ENCODE measurements at regions not wholly inside any gene's neighbourhood (a gene's known extent, or its start where the extent isn't known, plus 50 kb on each side); places are given as distances from the start of the nearest gene placed in this dataset.

DNA sequence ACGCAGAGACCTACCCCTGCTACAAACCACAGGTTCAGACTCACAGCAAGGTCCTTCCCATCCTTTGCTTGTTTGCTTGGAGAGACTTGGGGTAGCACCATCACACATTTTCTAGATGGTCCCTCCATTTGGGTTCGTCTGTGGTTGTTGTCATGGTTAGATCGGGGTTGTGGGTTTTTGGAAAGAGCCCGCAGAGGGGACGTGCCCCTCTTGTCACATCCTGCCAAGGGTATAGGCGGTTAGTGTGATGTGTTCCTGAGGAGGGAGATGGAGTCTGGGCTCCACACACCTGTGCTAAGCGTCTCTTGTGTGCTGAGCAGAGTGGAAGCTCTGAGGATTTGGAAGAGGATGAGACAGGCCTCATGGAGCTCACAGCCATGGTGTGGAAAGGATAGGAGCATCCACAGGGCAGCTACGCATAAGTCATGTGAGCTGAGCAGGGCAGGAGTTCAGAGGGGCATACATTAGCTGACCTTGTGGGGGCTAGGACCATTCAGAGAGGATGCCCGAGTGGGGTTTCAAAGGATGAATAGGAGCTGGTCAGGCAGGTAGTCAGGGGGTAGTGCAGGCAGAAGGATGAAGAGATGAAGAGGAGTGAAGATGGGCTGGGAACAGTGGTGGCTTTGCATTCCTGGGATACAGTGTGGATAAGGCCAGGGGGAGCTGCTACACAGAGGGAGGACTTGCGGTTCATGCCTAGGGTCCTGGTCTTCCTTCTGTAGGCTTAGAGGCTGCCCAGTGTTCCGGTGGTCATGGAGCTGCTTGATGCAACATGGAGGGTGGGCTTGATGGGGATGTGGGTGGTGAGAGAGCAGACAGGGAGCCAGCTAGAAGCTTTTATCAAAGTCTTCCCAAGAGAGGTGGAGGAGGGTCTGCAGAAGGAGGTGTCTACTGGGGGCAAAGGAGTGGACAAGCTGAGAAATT is 62.9 kb downstream of the ACKR3 start:
- H3K36me3 Mint-ChIP-seq, result no peaks in the 10 kb centered on the region
- no peaks in the 10 kb centered on the region for H3K4me1 Mint-ChIP-seq (ENCODE audit: low read depth)
- no peak overlapping the region for H3K27ac Mint-ChIP-seq
- no peak overlapping the region for H3K4me3 Mint-ChIP-seq
- no peaks in the 10 kb centered on the region for H3K9me3 Mint-ChIP-seq (ENCODE audit: low read depth)
- H3K27me3 Mint-ChIP-seq, result no peaks in the 10 kb centered on the region

DNA sequence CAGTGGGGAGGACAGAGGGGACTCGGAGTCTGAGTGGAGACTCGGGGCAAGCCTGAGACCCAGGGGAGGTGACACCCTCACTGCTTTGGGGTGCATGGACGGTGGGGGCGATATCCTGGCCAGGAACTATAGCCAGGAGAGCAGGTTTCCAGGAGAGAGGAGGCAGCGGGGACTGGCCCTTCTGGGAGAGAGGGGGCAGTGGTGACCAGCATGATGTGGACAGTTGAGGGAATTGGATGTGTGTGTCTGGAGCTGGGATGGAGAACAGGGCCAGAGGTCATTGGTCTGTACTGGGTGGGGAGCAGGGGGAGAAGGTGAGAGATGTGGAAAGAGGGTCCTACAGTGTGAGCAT is 63.6 kb downstream of the ACKR3 start:
- H3K36me3 Mint-ChIP-seq, result no peaks in the 10 kb centered on the region
- no peaks in the 10 kb centered on the region for H3K9me3 Mint-ChIP-seq (ENCODE audit: low read depth)
- no peaks in the 10 kb centered on the region for H3K4me1 Mint-ChIP-seq (ENCODE audit: low read depth)
- H3K4me3 Mint-ChIP-seq, result no peak overlapping the region
- H3K27me3 Mint-ChIP-seq, result no peaks in the 10 kb centered on the region
- H3K27ac Mint-ChIP-seq, result no peak overlapping the region

- Mint-ChIP-seq H3K9me3 (ENCODE audit: low read depth) (no peaks in the 10 kb centered on the region), H3K36me3 (no peaks in the 10 kb centered on the region), H3K4me1 (ENCODE audit: low read depth) (no peaks in the 10 kb centered on the region), H3K27ac (no peak overlapping the region), H3K27me3 (no peaks in the 10 kb centered on the region), H3K4me3 (no peak overlapping the region)
Measured at GRCh38 chr2:236633775-236634560, 64.3 kb downstream of the ACKR3 start.

DNA sequence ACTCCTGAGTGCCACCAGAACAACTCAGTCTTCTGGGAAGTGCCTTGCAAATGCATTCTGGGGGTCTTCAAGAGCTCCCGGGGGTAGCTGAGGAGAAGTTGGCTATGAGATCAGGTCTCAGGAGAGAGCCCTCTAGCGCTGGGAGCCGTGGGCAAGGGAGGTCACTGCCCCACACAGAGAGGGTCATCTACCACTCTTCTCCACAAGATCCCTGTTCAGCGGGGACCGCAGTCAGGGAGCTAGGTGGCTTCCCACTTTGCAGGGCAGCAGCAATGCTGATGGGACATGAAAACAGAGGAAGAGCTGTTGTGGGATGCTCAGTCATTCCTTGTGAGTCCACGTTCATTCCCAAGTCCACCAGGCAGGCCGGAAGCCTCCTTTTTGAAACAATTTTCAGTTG is 66.6 kb downstream of the ACKR3 start:
- H3K4me1 Mint-ChIP-seq (ENCODE audit: low read depth), result no peaks in the 10 kb centered on the region
- H3K36me3 Mint-ChIP-seq, result no peaks in the 10 kb centered on the region
- no peak overlapping the region for H3K27ac Mint-ChIP-seq
- no peaks in the 10 kb centered on the region for H3K9me3 Mint-ChIP-seq (ENCODE audit: low read depth)
- H3K4me3 Mint-ChIP-seq, result no peak overlapping the region
- H3K27me3 Mint-ChIP-seq, result no peaks in the 10 kb centered on the region

DNA sequence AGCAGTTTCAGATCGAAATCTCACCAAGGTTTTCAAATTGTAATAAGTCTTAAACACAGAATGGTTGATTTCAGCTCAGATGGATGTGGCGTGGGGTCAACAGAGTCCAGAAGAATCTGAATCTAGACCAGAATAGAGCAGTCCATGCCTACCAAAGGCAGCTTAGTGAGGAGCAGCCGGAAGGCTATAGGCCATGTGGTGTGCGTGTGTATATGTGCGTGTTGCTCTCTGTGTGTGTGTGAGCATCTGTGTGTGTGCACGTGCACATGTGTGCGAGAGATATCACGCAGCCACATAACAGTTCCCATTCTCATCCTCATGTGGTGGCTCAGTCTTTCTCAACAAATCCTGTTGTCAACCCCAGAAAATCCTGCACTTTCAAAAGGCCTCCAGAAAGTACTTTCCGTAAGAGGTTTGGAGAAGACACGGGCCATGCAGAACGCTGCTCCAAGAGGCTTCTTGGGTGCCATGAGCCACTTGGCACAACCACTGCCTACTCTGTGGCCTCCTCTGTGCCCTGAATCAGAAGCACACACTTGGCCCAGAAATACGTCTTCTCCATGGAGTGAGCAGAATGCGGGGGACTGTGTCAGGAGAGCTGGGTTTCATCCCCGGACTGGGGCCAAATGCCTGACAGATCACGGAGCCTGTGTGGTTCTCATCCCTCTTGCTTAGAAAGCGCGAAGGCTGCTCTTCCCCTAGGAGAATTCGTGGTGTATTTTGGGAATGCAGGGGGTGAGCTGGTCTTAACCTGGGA is 67.3 kb downstream of the ACKR3 start:
- H3K27me3 Mint-ChIP-seq, result peaks cover 4% of the 10 kb centered on the region
- H3K36me3 Mint-ChIP-seq, result peaks cover 3% of the 10 kb centered on the region
- no peak overlapping the region for H3K4me3 Mint-ChIP-seq
- H3K27ac Mint-ChIP-seq, result no peak overlapping the region
- no peaks in the 10 kb centered on the region for H3K4me1 Mint-ChIP-seq (ENCODE audit: low read depth)
- no peaks in the 10 kb centered on the region for H3K9me3 Mint-ChIP-seq (ENCODE audit: low read depth)

DNA sequence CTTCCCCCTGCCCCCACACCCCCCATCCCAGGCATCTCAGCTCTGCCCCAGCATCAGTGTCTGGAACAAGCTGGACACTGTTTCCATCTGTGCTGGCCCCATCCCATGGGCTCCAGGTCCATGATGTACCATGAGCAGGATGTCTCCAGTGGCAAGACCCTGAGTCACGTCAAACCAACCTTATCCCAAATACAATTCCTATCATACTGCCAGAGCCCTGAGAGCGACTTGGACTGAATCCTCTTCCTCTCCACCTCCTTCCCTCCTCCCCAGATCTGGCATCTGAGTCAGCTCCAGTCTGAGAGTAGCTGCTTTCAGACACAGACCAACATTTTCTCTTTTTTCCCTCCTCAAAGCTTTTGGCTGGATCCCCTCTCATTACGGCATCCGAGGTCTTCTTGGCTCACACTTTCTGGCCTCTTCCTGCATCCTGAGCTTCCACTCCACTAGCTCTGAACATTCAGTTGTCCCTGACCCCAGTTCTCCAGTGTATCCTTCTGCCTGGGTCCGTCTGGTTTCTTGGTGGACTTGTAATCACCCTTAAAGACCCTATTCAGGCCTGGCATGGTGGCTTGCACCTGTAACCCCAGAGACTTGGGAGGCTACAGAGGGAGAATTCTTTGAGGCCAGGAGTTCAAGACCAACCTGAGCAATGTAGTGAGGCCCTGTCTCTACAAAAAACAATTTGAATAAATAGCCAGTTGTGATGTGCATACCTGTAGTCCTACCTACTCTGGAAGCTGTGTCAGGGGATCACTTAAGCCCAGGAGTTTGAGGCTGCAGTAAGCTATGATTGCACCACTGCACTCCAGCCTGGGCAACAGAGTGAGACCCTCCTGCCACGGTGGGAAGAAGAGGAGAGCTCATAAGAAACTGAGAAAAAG is 68.3 kb downstream of the ACKR3 start:
- peaks cover 4% of the 10 kb centered on the region for H3K27me3 Mint-ChIP-seq
- no peaks in the 10 kb centered on the region for H3K4me1 Mint-ChIP-seq (ENCODE audit: low read depth)
- no peak overlapping the region for H3K27ac Mint-ChIP-seq
- H3K9me3 Mint-ChIP-seq (ENCODE audit: low read depth), result no peaks in the 10 kb centered on the region
- no peak overlapping the region for H3K4me3 Mint-ChIP-seq
- H3K36me3 Mint-ChIP-seq, result peaks cover 3% of the 10 kb centered on the region

DNA sequence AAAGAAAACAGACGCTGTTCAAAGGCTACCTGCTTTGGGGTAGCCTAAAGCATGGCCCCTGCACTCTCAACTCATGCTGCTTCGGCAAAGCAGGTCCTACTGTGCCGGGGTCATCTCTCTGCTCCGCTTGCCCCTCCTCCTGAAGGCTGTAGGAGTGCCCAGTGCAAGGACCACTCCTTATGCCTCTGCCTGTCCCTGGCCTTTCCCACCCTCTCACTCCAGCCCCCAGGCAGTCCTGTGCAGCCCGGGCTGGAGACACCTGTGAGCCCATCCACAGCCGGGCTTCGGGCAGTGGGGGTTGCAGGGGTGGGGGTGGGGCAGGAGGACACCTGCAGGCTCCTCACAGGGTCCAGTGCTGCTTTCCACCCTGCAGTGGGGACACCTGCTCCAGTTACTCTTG is 69.1 kb downstream of the ACKR3 start:
- Mint-ChIP-seq H3K27me3 (peaks cover 5% of the 10 kb centered on the region), H3K27ac (no peak overlapping the region), H3K36me3 (peaks cover 3% of the 10 kb centered on the region), H3K9me3 (ENCODE audit: low read depth) (no peaks in the 10 kb centered on the region), H3K4me3 (no peak overlapping the region), H3K4me1 (ENCODE audit: low read depth) (no peaks in the 10 kb centered on the region)

DNA sequence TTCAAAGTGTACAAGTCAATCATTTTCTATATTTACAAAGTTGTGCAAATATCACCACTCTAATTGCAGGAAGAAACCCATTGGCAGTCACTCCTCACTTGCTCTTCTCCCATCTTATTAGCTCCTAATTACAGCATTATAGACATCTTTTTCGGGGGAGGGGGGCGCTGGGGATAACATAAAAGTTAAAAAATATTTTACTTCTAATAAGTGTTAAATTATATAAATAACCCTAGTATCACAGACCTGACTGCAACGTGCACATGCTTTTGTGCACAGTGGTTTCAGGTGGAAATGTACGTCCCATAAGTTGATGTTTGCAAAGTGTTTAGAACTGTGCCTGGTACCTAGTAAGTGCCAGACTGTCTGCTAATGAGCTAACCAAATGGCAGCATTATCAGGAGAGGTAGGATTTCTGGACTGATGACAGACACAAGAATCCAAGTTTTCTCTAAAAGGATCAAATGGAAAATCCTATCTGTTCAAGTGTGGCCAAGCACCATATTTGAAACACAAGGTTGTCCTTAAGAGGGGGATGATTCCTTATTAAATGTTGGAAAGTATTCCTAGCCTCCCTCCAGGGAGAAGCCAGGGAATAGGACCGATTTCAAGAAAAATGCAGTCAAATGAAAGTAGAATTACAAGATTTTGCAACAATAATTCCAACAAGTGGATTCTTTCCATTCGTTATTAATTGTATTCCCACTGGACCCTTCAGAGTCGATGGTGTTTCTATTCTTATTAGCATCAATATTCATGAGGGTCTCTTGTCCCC is 70.0 kb downstream of the ACKR3 start:
- no peak overlapping the region for H3K27ac Mint-ChIP-seq
- H3K36me3 Mint-ChIP-seq, result peaks cover 3% of the 10 kb centered on the region
- H3K9me3 Mint-ChIP-seq (ENCODE audit: low read depth), result no peaks in the 10 kb centered on the region
- H3K4me1 Mint-ChIP-seq (ENCODE audit: low read depth), result no peaks in the 10 kb centered on the region
- peaks cover 6% of the 10 kb centered on the region for H3K27me3 Mint-ChIP-seq
- H3K4me3 Mint-ChIP-seq, result no peak overlapping the region

DNA sequence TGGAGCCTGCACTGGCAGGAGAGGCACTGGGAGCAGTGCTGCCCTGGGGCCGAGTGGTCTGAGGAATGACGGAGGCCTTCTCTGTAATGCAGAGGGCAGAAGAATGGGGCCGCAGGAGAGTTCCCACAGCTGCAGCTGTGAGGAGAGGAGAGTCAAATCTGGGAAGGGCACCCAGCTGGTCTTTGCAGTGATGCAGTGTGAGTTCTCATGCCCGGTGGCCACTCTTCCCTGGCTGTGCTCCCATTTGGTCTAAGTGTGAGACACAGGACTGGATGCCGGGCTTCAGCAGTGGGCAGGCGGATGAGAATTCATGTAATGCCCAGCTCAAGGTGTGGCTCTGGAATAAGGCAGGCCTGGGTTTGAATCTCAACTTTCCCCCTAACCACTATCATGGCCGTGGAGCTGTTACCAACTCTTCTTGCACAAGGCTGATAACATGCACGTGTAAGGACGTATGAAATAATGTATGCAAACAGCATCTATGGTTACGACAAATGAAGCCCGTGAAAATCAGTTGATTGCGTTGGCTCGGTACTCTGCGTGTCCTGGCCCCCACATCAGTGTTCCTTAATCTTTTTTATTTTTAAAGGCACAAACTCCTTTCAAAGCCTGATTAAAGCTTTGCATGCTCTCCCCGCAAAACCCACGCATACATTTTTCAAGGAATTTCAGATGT is 71.6 kb downstream of the ACKR3 start:
- no peak overlapping the region for H3K27ac Mint-ChIP-seq
- H3K27me3 Mint-ChIP-seq, result peaks cover 6% of the 10 kb centered on the region
- H3K4me1 Mint-ChIP-seq (ENCODE audit: low read depth), result no peaks in the 10 kb centered on the region
- H3K9me3 Mint-ChIP-seq (ENCODE audit: low read depth), result no peaks in the 10 kb centered on the region
- no peak overlapping the region for H3K4me3 Mint-ChIP-seq
- H3K36me3 Mint-ChIP-seq, result peaks cover 3% of the 10 kb centered on the region

GRCh38 chr2:236642125-236642524 is 72.5 kb downstream of the ACKR3 start:
- Mint-ChIP-seq H3K36me3 (peaks cover 3% of the 10 kb centered on the region), H3K9me3 (ENCODE audit: low read depth) (no peaks in the 10 kb centered on the region), H3K4me1 (ENCODE audit: low read depth) (no peaks in the 10 kb centered on the region), H3K4me3 (no peak overlapping the region), H3K27ac (no peak overlapping the region), H3K27me3 (peaks cover 9% of the 10 kb centered on the region)

- Mint-ChIP-seq H3K4me1 (ENCODE audit: low read depth) (no peaks in the 10 kb centered on the region), H3K4me3 (no peak overlapping the region), H3K9me3 (ENCODE audit: low read depth) (no peaks in the 10 kb centered on the region), H3K36me3 (peaks cover 3% of the 10 kb centered on the region), H3K27ac (no peak overlapping the region), H3K27me3 (peaks cover 9% of the 10 kb centered on the region)
Measured at GRCh38 chr2:236642584-236643291, 73.1 kb downstream of the ACKR3 start.

GRCh38 chr2:236643480-236643879 is 73.9 kb downstream of the ACKR3 start:
- Mint-ChIP-seq H3K36me3 (peaks cover 3% of the 10 kb centered on the region), H3K9me3 (ENCODE audit: low read depth) (no peaks in the 10 kb centered on the region), H3K27ac (no peak overlapping the region), H3K4me1 (ENCODE audit: low read depth) (no peaks in the 10 kb centered on the region), H3K27me3 (peaks cover 9% of the 10 kb centered on the region), H3K4me3 (no peak overlapping the region)

GRCh38 chr2:236644067-236644466 is 74.4 kb downstream of the ACKR3 start:
- Mint-ChIP-seq H3K36me3 (peaks cover 3% of the 10 kb centered on the region), H3K9me3 (ENCODE audit: low read depth) (no peaks in the 10 kb centered on the region), H3K4me3 (no peak overlapping the region), H3K4me1 (ENCODE audit: low read depth) (no peaks in the 10 kb centered on the region), H3K27me3 (peaks cover 9% of the 10 kb centered on the region), H3K27ac (no peak overlapping the region)
